Calu3 (cell line): ENCODE measurements at regions not wholly inside any gene's neighbourhood (a gene's known extent, or its start where the extent isn't known, plus 50 kb on each side); places are given as distances from the start of the nearest gene placed in this dataset.

Experiments used
- BruUV-seq: library from RNA; stranded (reverse); fragments of 400-500 nt; replicated peaks from 2 replicates; lab custom pipeline; 2021; lab: Mats Ljungman, UMichigan
- CTCF ChIA-PET: fragments of 300-600 bp; sonication (Branson Sonifier 250); formaldehyde crosslinking; loops from one replicate; lab custom pipeline; 2022; ENCODE audit warnings: antibody characterized with exemption; lab: Charles Lee
- DNase-seq: peaks from one replicate; pipeline ENCODE4 v3.0.0; 2022
- H3K27ac Mint-ChIP-seq: one replicate; pipeline ENCODE4 v1.8.0; 2022; ENCODE audit warnings: mixed read lengths; ENCODE audit not compliant: unreplicated experiment
- H3K27me3 Mint-ChIP-seq: one replicate; pipeline ENCODE4 v1.8.0; 2022; ENCODE audit warnings: mixed read lengths; ENCODE audit not compliant: unreplicated experiment
- H3K36me3 Mint-ChIP-seq: one replicate; pipeline ENCODE4 v1.8.0; 2022; ENCODE audit warnings: mild to moderate bottlenecking, moderate library complexity, mixed read lengths; ENCODE audit not compliant: insufficient read depth, unreplicated experiment
- H3K4me1 Mint-ChIP-seq: one replicate; pipeline ENCODE4 v1.8.0; 2022; ENCODE audit warnings: mild to moderate bottlenecking, low read depth, mixed read lengths; ENCODE audit not compliant: unreplicated experiment
- H3K4me3 Mint-ChIP-seq: one replicate; pipeline ENCODE4 v1.8.0; 2022; ENCODE audit warnings: mild to moderate bottlenecking, low read depth, moderate library complexity, mixed read lengths; ENCODE audit not compliant: unreplicated experiment
- H3K9me3 Mint-ChIP-seq: one replicate; pipeline ENCODE4 v1.8.0; 2022; ENCODE audit warnings: low read depth, mixed read lengths; ENCODE audit not compliant: unreplicated experiment
- intact Hi-C: fragments of 100-400 bp; cut with micrococcal nuclease; formaldehyde crosslinking; loops from one replicate; pipeline ENCODE4 v1.10.0; 2022; ENCODE audit not compliant: unreplicated experiment
- TF ChIP-seq, protein P1 (sequence below): fragments of 200-600 bp; IDR thresholded peaks from one replicate; pipeline ENCODE4 v1.8.0; 2022; ENCODE audit warnings: antibody characterized with exemption; ENCODE audit not compliant: unreplicated experiment

DNA sequence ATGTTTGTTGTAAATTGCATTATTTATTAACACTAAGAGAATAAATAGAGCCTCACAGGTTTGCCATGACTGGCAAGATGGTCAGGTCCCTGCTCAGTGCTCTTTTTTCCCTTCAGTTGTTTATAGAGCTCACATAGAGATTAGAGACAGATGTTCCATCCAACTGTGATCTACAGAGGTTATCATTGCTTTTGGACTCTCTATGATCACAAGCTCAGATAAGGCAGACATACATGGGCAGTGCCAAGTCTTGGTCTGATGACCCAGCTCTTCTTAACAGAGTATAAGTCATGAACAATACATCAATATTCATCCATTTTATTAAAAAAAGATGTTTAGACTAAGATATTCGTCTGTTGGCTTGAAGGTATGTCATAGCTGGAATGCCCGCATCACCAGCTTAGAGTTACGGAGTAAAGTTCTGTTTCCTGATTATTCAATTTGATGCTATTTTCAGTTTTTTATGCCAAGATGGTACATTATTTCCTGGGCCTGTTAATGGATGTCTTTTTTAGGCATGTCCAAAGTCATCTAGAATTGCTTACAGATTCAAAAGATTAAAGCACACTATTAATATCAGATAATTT, 729.8 kb upstream of the SLC10A2 start:
- TF ChIP-seq, protein P1, sequence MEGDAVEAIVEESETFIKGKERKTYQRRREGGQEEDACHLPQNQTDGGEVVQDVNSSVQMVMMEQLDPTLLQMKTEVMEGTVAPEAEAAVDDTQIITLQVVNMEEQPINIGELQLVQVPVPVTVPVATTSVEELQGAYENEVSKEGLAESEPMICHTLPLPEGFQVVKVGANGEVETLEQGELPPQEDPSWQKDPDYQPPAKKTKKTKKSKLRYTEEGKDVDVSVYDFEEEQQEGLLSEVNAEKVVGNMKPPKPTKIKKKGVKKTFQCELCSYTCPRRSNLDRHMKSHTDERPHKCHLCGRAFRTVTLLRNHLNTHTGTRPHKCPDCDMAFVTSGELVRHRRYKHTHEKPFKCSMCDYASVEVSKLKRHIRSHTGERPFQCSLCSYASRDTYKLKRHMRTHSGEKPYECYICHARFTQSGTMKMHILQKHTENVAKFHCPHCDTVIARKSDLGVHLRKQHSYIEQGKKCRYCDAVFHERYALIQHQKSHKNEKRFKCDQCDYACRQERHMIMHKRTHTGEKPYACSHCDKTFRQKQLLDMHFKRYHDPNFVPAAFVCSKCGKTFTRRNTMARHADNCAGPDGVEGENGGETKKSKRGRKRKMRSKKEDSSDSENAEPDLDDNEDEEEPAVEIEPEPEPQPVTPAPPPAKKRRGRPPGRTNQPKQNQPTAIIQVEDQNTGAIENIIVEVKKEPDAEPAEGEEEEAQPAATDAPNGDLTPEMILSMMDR, result no peak
- H3K27me3 Mint-ChIP-seq, result no peaks in the 10 kb centered on the region
- no peak overlapping the region for H3K4me3 Mint-ChIP-seq
- DNase-seq, result no peak
- intact Hi-C loops, result no loop called here
- no peaks in the 10 kb centered on the region for H3K9me3 Mint-ChIP-seq
- no peaks in the 10 kb centered on the region for H3K4me1 Mint-ChIP-seq
- H3K27ac Mint-ChIP-seq, result no peak overlapping the region
- no TSS peak for BruUV-seq
- CTCF ChIA-PET, result no interaction called here
- H3K36me3 Mint-ChIP-seq, result no peaks in the 10 kb centered on the region

DNA sequence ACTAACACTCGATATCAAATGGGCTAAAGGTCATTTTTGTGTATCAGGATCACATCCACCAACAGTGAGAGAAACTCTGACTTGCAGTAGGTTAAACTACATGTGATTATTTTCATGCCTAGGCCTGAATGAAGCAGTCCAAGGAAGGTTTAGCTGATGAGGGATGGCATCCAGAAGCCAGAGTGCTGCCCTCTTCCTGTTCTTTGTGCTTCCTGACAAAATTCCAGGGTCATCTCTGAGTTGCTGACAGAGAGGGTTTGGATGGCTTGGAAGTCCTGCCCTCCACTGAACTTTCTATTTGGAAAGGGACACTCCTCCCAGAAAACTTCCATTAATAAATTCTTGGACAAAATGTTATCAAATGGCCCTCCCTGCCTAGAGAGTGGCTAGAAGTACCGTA, 728.3 kb upstream of the SLC10A2 start:
- intact Hi-C loops, result no loop called here
- no TSS peak for BruUV-seq
- H3K4me1 Mint-ChIP-seq, result no peaks in the 10 kb centered on the region
- CTCF ChIA-PET, result no interaction called here
- no peak for DNase-seq
- H3K27ac Mint-ChIP-seq, result no peak overlapping the region
- no peaks in the 10 kb centered on the region for H3K9me3 Mint-ChIP-seq
- no peaks in the 10 kb centered on the region for H3K27me3 Mint-ChIP-seq
- TF ChIP-seq, protein P1, result no peak
- no peaks in the 10 kb centered on the region for H3K36me3 Mint-ChIP-seq
- no peak overlapping the region for H3K4me3 Mint-ChIP-seq

DNA sequence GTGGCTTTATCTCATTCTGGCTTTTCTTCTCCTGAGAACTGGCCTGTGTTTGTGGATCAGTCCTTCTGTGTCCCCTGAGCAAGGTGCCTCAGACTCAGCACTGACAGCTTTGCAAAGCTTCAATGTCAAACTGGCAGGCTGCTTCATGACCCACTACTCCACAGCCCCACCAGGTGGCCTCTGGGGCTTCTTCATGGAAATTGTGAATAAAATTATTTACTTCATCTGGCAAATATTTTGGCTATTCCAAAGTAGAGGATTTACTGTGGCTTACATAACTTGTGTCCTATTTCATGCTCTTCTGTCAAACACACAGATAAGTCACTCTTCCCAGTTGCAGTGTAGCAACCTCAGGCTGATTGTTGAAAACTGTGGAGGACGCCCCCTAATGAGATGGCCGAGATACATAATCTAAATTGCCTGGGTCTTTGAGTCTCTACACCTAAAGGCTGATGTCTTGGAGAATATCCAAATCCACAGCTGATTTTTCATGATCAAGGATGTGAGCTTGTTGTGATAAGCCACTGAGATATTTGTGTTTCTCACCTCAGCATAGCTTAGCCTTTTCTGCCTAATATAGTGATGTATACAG, 721.9 kb upstream of the SLC10A2 start:
- no peak overlapping the region for H3K27ac Mint-ChIP-seq
- CTCF ChIA-PET, result interaction anchor here (0.5 kb wide), 1 partner anchor 810 kb away, joined by 8 read pairs; no protein-coding TSS in a partner anchor
- no peaks in the 10 kb centered on the region for H3K36me3 Mint-ChIP-seq
- intact Hi-C loops, result no loop called here
- no TSS peak for BruUV-seq
- H3K4me1 Mint-ChIP-seq, result no peaks in the 10 kb centered on the region
- H3K9me3 Mint-ChIP-seq, result no peaks in the 10 kb centered on the region
- DNase-seq, result no peak
- TF ChIP-seq, protein P1, result no peak
- H3K27me3 Mint-ChIP-seq, result no peaks in the 10 kb centered on the region
- H3K4me3 Mint-ChIP-seq, result no peak overlapping the region

DNA sequence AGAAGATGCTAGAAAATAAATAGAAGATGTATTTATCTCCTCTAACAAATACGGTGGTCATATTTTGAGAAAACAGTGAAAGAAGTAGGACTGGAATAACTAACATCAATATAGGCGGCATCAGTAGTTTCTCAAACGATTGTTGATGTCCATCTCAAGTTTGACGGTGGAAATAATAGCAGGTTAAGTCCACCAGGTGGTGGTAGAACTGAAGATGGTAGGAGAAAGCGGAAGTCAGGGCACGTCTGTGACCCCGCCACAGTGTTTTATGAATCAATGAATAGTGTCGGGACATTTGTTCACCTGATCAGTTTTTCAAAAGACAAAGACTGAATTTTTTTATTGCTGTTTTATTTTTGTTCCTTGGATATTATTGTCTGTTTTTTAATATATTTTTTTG, 706.4 kb upstream of the SLC10A2 start:
- Mint-ChIP-seq H3K36me3 (no peaks in the 10 kb centered on the region), H3K27ac (no peak overlapping the region), H3K9me3 (peaks cover 3% of the 10 kb centered on the region), H3K4me1 (no peaks in the 10 kb centered on the region), H3K27me3 (no peaks in the 10 kb centered on the region), H3K4me3 (no peak overlapping the region)
- TF ChIP-seq, protein P1, result no peak
- intact Hi-C loops, result no loop called here
- no peak for DNase-seq
- BruUV-seq, result no TSS peak
- CTCF ChIA-PET, result no interaction called here
